LNCAP (cell line): ENCODE measurements at regions not wholly inside any gene's neighbourhood (a gene's known extent, or its start where the extent isn't known, plus 50 kb on each side); places are given as distances from the start of the nearest gene placed in this dataset.

Experiments used
- TF ChIP-seq, protein P1 (sequence below): fragments of 450-650 bp; IDR thresholded peaks from 2 replicates; pipeline ENCODE4 v1.5.1; 2017; ENCODE audit warnings: mild to moderate bottlenecking

DNA sequence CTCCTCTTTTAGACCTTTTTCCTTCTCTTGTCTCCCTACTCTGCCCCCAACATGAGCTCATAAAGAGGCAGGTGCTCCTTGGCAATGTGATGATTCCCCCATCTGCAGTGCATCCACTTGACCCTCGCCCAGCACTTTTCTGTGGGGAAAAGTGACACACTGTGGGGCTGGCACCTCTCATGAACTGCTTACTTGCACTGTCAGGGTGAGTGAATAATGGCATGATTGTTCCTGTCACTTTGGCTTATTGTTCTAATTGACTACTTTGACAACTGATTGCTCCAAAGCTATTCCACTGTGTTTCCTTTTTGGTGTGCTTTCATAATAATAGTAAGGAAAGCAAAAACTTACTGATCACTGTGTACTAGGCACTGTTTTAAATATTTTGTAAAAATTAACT lies 253.3 kb upstream of the SUCLG2 start:
- TF ChIP-seq, protein P1, sequence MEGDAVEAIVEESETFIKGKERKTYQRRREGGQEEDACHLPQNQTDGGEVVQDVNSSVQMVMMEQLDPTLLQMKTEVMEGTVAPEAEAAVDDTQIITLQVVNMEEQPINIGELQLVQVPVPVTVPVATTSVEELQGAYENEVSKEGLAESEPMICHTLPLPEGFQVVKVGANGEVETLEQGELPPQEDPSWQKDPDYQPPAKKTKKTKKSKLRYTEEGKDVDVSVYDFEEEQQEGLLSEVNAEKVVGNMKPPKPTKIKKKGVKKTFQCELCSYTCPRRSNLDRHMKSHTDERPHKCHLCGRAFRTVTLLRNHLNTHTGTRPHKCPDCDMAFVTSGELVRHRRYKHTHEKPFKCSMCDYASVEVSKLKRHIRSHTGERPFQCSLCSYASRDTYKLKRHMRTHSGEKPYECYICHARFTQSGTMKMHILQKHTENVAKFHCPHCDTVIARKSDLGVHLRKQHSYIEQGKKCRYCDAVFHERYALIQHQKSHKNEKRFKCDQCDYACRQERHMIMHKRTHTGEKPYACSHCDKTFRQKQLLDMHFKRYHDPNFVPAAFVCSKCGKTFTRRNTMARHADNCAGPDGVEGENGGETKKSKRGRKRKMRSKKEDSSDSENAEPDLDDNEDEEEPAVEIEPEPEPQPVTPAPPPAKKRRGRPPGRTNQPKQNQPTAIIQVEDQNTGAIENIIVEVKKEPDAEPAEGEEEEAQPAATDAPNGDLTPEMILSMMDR, result no peak

DNA sequence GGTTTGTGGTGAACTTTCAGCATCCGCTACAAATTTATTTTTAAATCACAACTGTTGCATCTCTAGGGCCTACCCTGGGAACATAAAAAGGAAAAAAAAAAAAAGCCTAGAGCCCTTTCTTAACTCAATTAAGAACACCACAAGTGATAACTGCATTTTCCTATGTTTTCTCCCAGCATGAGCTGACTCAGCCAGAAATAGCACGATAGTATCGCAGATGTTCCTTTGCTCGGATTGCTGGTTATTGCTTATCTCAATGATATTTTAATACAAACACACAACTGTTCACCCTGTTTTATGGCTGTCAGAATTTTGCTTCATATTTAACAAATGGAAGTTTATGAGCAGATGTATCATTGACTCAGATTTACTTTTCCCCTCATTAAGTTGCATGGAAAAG lies 251.8 kb upstream of the SUCLG2 start:
- TF ChIP-seq, protein P1, result no peak

DNA sequence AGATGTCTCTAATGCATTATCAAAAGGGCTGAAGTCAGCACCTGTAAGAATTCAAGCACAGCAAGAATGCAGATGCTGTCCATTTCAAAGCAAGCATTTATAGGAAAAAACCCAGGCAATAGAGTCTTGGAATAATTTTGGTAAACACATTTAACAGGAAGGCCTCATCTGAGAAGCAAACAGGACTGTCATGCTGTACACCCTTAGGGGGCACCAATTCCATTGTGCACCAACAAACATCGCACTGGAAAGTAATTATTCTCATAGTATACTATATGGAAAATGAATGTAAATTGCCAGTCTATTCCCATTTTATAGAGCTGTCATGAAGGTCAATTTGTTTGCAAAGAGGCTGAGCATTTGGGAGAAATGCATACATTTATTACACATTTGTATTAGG lies 247.3 kb upstream of the SUCLG2 start:
- TF ChIP-seq, protein P1, result peak; percentile 25; the same call in 1 of the 2 replicates

DNA sequence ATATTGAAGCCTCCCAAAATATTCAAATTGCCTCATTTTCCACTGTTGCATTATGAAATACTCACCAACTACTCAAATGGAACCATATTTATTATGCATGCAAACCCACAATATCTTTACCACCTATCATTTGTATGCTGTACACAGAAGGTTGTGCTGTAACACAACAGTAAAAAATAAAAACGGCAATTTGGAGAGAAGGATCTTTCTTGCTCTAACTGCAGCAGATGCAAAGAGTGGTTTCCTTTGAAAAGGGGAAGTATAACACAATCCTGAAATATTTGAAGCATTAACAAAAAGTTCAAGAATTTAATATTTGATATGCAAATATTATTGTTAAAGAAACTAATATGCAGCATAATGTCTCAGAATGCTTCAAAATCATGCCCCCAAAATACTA lies 244.5 kb upstream of the SUCLG2 start:
- TF ChIP-seq, protein P1, result no peak

DNA sequence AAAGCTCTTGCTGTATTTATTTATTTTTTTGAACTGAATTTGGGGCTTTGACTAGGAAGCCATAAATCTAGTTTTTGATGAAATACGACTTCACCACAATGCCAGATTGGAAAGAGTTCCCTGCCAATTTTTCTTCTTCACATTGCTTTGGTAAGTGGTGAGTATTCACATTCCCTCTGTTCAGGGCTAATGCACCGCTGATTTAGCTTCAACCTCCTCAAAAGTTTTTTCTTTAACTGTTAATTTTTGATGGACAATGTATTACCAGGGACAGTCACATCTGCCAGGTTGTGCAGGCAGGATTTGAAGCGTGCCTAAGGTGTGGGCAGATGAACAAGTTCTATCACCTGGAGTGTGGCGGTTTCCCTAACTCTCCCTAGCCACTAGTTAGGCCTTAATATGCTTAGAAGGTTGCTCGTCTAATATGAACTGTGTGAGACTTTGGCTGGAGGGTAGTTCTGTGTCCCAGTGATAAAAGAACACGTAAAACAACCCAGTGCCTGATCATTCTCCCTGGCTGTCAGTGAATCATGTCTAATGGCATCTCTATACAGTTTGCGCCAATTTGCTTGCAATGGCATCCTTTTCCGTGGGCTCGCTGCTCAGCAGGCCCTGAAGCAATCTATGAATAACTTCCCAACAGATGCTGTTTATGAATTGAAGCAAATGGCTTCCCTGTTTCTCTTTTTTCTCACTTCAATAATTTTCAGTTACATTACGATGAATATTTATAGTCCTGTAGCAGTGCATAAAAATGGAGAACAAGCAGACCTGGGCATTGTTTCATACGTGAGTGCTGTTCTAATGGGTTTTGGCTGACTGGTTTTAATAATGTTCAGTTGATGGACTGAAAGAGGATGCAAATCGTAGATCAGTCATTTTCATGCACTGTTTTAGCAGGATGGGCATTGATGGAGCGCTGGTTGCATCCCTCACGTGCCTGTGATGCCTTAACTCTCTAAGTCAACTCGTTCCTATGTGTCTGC lies 243.2 kb upstream of the SUCLG2 start:
- TF ChIP-seq, protein P1, result no peak

DNA sequence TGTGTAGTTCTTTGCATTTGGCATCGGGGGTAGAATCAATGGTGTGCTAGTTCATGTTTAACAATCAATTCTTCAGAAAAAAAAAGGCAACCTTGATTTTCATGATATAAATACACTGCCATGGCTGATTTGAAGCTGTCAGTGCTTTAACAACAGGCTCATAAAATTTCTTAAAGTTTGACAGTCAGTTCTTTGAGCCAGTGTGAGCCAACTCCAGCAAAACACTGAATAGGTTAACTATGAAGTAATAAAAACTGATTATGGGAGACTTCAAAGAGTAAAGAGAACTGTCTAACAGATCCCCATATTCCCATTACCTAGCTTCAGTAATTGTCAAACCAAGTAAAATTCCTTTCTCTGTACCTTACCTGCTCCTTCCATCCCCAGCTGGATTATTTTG lies 241.7 kb upstream of the SUCLG2 start:
- TF ChIP-seq, protein P1, result no peak

DNA sequence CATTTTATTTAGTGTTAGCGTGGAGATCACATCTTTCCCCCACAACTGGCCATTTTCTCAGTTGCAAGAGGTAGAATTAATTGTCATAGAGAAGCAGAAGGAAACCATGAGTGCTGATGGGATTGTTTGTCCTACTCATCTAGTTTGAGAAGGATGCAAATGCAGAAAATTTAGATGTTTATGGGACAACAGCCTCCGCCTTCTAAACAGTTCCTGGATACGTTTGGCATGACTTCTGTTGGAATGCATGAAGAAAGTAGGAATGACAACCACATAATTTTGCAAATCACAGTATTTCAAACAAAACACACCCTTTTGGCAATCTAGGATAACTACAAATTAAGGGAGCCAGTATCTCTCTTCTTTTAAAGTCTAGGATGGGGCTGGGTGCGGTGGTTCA lies 240.1 kb upstream of the SUCLG2 start:
- TF ChIP-seq, protein P1, result no peak
